SH-SY5Y (cell line): ENCODE measurements at regions not wholly inside any gene's neighbourhood (a gene's known extent, or its start where the extent isn't known, plus 50 kb on each side); places are given as distances from the start of the nearest gene placed in this dataset.

Source experiments
- GATA2 ChIP-seq: IDR thresholded peaks from 2 replicates; pipeline ENCODE4 v1.6.1; 2011; ENCODE audit warnings: mild to moderate bottlenecking, low read depth, low read length
- GATA3 ChIP-seq: IDR thresholded peaks from 2 replicates; pipeline ENCODE4 v1.6.1; 2011; ENCODE audit warnings: low read depth, mild to moderate bottlenecking, low read length, moderate library complexity

GRCh38 chr11:116279511-116279910 lies 493.3 kb downstream of the BUD13 start:
- TF ChIP-seq GATA2 (no peak), GATA3 (no peak)

- TF ChIP-seq GATA3 (no peak), GATA2 (no peak)
Observed at GRCh38 chr11:116278076-116278475, 494.7 kb downstream of the BUD13 start.

- TF ChIP-seq GATA3 (no peak), GATA2 (no peak)
Observed at GRCh38 chr11:116276051-116277044, 496.4 kb downstream of the BUD13 start.

GRCh38 chr11:116275635-116276034 lies 497.2 kb downstream of the BUD13 start:
- TF ChIP-seq GATA2 (no peak), GATA3 (no peak)

GRCh38 chr11:116274521-116274920 lies 498.3 kb downstream of the BUD13 start:
- TF ChIP-seq GATA3 (no peak), GATA2 (no peak)

- TF ChIP-seq GATA3 (no peak), GATA2 (no peak)
Observed at GRCh38 chr11:116272181-116272789, 500.5 kb downstream of the BUD13 start.

GRCh38 chr11:116271479-116271878 lies 501.3 kb downstream of the BUD13 start:
- TF ChIP-seq GATA3, result no peak

- TF ChIP-seq GATA2, result no peak
Observed at GRCh38 chr11:116267146-116267545, 505.6 kb downstream of the BUD13 start.

- no peak for TF ChIP-seq GATA2
- no peak for TF ChIP-seq GATA3
Observed at GRCh38 chr11:116263770-116264169, 509.0 kb downstream of the BUD13 start.

GRCh38 chr11:116263019-116263418 lies 509.8 kb downstream of the BUD13 start:
- TF ChIP-seq GATA3, result no peak
- no peak for TF ChIP-seq GATA2

- no peak for TF ChIP-seq GATA3
- TF ChIP-seq GATA2, result no peak
Observed at GRCh38 chr11:116262370-116262769, 510.4 kb downstream of the BUD13 start.

- TF ChIP-seq GATA2 (no peak), GATA3 (no peak)
Observed at GRCh38 chr11:116261606-116262005, 511.2 kb downstream of the BUD13 start.

- TF ChIP-seq GATA2 (peak; percentile 51; the same call in 1 of the 2 replicates), GATA3 (no peak)
Observed at GRCh38 chr11:116258821-116259220, 514.0 kb downstream of the BUD13 start.

- TF ChIP-seq GATA2, result no peak
- no peak for TF ChIP-seq GATA3
Observed at GRCh38 chr11:116257883-116258282, 514.9 kb downstream of the BUD13 start.

- TF ChIP-seq GATA3 (no peak), GATA2 (no peak)
Observed at GRCh38 chr11:116257092-116257491, 515.7 kb downstream of the BUD13 start.

GRCh38 chr11:116256215-116256614 lies 516.6 kb downstream of the BUD13 start:
- no peak for TF ChIP-seq GATA3
- no peak for TF ChIP-seq GATA2

- TF ChIP-seq GATA2 (no peak), GATA3 (no peak)
Observed at GRCh38 chr11:116255321-116255953, 517.4 kb downstream of the BUD13 start.
